OCI-LY3 (cell line): ENCODE measurements at regions not wholly inside any gene's neighbourhood (a gene's known extent, or its start where the extent isn't known, plus 50 kb on each side); places are given as distances from the start of the nearest gene placed in this dataset.
"Not testable (repeated sequence)": the region's sequence is repeated elsewhere in the genome, so short reads cannot be mapped to it uniquely, and the experiment has no call there.

Experiments used
- EZH2phosphoT487 ChIP-seq: fragments of 200-600 bp; shearing (Covaris generic); IDR thresholded peaks from 2 replicates; pipeline ENCODE4 v1.6.1; 2018; ENCODE audit warnings: antibody characterized with exemption, mixed run types, low read depth
- TF ChIP-seq, protein P1 (sequence below): fragments of 200-600, 300-600 bp; sonication (generic); IDR thresholded peaks from 2 replicates; pipeline ENCODE4 v1.5.1; 2014; ENCODE audit warnings: antibody characterized with exemption, low read length, low read depth

DNA sequence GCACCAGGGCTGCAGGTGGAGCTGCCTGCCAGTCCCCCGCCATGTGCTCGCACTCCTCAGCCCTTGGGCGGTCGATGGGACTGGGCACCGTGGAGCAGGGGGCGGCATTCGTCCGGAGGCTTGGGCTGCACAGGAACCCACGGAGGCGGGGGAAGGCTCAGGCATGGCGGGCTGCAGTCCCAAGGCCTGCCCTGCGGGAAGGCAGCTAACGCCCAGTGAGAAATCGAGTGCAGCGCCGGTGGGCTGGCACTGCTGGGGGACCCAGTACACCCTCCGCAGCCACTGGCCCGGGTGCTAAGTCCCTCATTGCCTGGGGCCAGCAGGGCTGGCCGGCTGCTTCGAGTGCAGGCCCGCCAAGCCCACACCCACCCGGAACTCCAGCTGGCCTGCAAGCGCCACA is 130.5 kb upstream of the RXFP2 start:
- TF ChIP-seq, protein P1, sequence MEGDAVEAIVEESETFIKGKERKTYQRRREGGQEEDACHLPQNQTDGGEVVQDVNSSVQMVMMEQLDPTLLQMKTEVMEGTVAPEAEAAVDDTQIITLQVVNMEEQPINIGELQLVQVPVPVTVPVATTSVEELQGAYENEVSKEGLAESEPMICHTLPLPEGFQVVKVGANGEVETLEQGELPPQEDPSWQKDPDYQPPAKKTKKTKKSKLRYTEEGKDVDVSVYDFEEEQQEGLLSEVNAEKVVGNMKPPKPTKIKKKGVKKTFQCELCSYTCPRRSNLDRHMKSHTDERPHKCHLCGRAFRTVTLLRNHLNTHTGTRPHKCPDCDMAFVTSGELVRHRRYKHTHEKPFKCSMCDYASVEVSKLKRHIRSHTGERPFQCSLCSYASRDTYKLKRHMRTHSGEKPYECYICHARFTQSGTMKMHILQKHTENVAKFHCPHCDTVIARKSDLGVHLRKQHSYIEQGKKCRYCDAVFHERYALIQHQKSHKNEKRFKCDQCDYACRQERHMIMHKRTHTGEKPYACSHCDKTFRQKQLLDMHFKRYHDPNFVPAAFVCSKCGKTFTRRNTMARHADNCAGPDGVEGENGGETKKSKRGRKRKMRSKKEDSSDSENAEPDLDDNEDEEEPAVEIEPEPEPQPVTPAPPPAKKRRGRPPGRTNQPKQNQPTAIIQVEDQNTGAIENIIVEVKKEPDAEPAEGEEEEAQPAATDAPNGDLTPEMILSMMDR, result not testable (repeated sequence)
- not testable (repeated sequence) for TF ChIP-seq EZH2phosphoT487
